ENCODE measurements at regions not wholly inside any gene's neighbourhood (a gene's known extent, or its start where the extent isn't known, plus 50 kb on each side); places are given as distances from the start of the nearest gene placed in this dataset.

DNA sequence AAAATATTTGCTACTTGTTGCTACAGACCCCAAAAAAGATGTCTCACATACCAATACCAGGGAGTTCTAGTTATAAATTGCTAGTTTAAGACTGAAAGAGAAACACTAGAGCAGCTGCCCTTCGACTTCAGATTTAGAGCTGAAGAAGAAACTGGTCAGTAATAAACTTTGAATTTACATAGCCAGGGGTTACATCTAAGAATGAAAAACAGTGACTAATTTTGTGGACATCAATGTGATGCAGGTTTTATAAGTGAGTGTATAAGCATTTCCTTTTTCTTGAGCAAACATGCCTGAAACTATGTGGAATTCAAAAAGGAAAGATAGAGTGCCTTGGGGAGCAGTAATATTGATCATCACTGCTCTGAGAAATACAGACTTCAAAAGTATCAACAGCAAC lies 724.9 kb upstream of the MIR17HG start (continued):
- no peak for TF ChIP-seq ZNF462 (CRISPR knock-in tag; IDR thresholded peaks at IDR 0.05)

GRCh38 chr13:90623318-90624011 lies 724.0 kb upstream of the MIR17HG start:
- Mint-ChIP-seq H3K9me3 (peaks cover 4% of the 10 kb centered on the region), H3K4me1 (no peaks in the 10 kb centered on the region), H3K36me3 (ENCODE audit: low read depth) (peaks cover 2% of the 10 kb centered on the region), H3K27me3 (ENCODE audit: insufficient read depth, low read depth, poor library complexity) (peaks cover 2% of the 10 kb centered on the region), H3K4me3 (no peak overlapping the region), H3K27ac (no peak overlapping the region)
- H3K9me2 ChIP-seq (ENCODE audit: insufficient read depth), result peaks cover 8% of the 10 kb centered on the region; the same call in 1 of the 2 replicates
- H3K4me3 ChIP-seq, result no peak overlapping the region
- H3K79me2 ChIP-seq (replicated peaks; ENCODE audit: insufficient read depth), result no peaks in the 10 kb centered on the region
- DNase-seq (ENCODE audit: low spot score), result no peak
- H3K36me3 ChIP-seq (ENCODE audit: insufficient read depth), result peaks cover 1% of the 10 kb centered on the region; the same call in 1 of the 2 replicates
- no peak for ATAC-seq
- no peak overlapping the region for H3K4me2 ChIP-seq
- H4K20me1 ChIP-seq (replicated peaks; ENCODE audit: insufficient read depth), result no peaks in the 10 kb centered on the region
- H3K27me3 ChIP-seq (ENCODE audit: insufficient read depth), result no peaks in the 10 kb centered on the region
- H3F3A ChIP-seq (replicated peaks; ENCODE audit: low read depth), result no peaks in the 10 kb centered on the region
- H2AFZ ChIP-seq, result no peak overlapping the region
- no peak overlapping the region for H3K27ac ChIP-seq (ENCODE audit: low read depth)
- no peaks in the 10 kb centered on the region for H3K4me1 ChIP-seq (ENCODE audit: insufficient read depth)
- TF ChIP-seq, protein P1, sequence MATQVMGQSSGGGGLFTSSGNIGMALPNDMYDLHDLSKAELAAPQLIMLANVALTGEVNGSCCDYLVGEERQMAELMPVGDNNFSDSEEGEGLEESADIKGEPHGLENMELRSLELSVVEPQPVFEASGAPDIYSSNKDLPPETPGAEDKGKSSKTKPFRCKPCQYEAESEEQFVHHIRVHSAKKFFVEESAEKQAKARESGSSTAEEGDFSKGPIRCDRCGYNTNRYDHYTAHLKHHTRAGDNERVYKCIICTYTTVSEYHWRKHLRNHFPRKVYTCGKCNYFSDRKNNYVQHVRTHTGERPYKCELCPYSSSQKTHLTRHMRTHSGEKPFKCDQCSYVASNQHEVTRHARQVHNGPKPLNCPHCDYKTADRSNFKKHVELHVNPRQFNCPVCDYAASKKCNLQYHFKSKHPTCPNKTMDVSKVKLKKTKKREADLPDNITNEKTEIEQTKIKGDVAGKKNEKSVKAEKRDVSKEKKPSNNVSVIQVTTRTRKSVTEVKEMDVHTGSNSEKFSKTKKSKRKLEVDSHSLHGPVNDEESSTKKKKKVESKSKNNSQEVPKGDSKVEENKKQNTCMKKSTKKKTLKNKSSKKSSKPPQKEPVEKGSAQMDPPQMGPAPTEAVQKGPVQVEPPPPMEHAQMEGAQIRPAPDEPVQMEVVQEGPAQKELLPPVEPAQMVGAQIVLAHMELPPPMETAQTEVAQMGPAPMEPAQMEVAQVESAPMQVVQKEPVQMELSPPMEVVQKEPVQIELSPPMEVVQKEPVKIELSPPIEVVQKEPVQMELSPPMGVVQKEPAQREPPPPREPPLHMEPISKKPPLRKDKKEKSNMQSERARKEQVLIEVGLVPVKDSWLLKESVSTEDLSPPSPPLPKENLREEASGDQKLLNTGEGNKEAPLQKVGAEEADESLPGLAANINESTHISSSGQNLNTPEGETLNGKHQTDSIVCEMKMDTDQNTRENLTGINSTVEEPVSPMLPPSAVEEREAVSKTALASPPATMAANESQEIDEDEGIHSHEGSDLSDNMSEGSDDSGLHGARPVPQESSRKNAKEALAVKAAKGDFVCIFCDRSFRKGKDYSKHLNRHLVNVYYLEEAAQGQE (IDR thresholded peaks at IDR 0.05; ENCODE audit: unreplicated experiment), result no peak
- TF ChIP-seq ETS1 (IDR thresholded peaks at IDR 0.05) (no peak), STAT1 (IDR thresholded peaks at IDR 0.05; ENCODE audit: unreplicated experiment) (no peak), ZNF331 (CRISPR knock-in tag; IDR thresholded peaks at IDR 0.05; ENCODE audit: low read depth) (no peak), EZH2 (IDR thresholded peaks at IDR 0.05; ENCODE audit: low read depth, unreplicated experiment) (no peak), JUNB (IDR thresholded peaks at IDR 0.05; ENCODE audit: unreplicated experiment) (no peak), EZH2phosphoT487 (IDR thresholded peaks at IDR 0.05; ENCODE audit: unreplicated experiment) (no peak), ZNF114 (CRISPR knock-in tag; IDR thresholded peaks at IDR 0.05) (no peak), CREB1 (CRISPR knock-in tag; IDR thresholded peaks at IDR 0.05; ENCODE audit: low read depth) (no peak), NANOG (IDR thresholded peaks at IDR 0.05; ENCODE audit: borderline replicate concordance) (no peak)
- TF ChIP-seq, protein P2, sequence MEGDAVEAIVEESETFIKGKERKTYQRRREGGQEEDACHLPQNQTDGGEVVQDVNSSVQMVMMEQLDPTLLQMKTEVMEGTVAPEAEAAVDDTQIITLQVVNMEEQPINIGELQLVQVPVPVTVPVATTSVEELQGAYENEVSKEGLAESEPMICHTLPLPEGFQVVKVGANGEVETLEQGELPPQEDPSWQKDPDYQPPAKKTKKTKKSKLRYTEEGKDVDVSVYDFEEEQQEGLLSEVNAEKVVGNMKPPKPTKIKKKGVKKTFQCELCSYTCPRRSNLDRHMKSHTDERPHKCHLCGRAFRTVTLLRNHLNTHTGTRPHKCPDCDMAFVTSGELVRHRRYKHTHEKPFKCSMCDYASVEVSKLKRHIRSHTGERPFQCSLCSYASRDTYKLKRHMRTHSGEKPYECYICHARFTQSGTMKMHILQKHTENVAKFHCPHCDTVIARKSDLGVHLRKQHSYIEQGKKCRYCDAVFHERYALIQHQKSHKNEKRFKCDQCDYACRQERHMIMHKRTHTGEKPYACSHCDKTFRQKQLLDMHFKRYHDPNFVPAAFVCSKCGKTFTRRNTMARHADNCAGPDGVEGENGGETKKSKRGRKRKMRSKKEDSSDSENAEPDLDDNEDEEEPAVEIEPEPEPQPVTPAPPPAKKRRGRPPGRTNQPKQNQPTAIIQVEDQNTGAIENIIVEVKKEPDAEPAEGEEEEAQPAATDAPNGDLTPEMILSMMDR (conservative IDR thresholded peaks at IDR 0.05; ENCODE audit: low read depth in 2 of 2), result no peak

All from GM23338 (cell line).